Loucy (cell line): ENCODE measurements at regions not wholly inside any gene's neighbourhood (a gene's known extent, or its start where the extent isn't known, plus 50 kb on each side); places are given as distances from the start of the nearest gene placed in this dataset.

Source experiments
- CTCF ChIP-seq: fragments of 200-600 bp; sonication (generic); conservative IDR thresholded peaks from 2 replicates; pipeline ENCODE4 v1.5.1; 2014; ENCODE audit warnings: mild to moderate bottlenecking, antibody characterized with exemption, low read length
- EZH2phosphoT487 ChIP-seq: fragments of 200-600 bp; IDR thresholded peaks from 2 replicates; pipeline ENCODE4 v1.6.1; 2018; ENCODE audit warnings: antibody characterized with exemption, mild to moderate bottlenecking, moderate library complexity, borderline replicate concordance

GRCh38 chr2:175745911-175746310 lies 256.2 kb downstream of the LNPK start:
- TF ChIP-seq CTCF (no peak), EZH2phosphoT487 (no peak)
